ENCODE measurements at regions not wholly inside any gene's neighbourhood (a gene's known extent, or its start where the extent isn't known, plus 50 kb on each side); places are given as distances from the start of the nearest gene placed in this dataset.
"Not testable (repeated sequence)": the region's sequence is repeated elsewhere in the genome, so short reads cannot be mapped to it uniquely, and the experiment has no call there.

DNA sequence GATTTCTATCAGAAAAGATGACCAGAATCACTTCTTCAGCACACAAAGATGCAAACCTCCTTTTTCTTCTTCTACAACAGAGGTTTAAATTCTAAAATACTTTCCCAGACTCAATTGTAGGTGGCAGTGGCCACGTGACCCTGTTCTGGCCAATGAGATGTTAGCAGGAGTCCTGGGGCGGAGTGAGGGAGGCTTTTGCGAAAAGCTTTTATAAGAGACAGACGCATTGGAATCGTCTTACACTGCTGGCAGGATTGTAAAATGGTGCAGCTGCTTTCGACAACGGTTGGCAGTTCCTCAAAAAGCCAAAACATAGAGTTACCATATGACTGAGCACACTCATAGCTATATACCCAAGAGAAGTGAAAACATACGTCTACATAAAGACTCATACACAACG, 87.0 kb upstream of the MAGI3 start:
- no peak for DNase-seq (ENCODE audit: low read depth)
- no peak for TF ChIP-seq POLR2A (IDR thresholded peaks at IDR 0.05; ENCODE audit: extremely low read depth, insufficient read length)
- TF ChIP-seq MYC (IDR thresholded peaks at IDR 0.05; ENCODE audit: low read depth, low read length), result no peak
- TF ChIP-seq, protein P1, sequence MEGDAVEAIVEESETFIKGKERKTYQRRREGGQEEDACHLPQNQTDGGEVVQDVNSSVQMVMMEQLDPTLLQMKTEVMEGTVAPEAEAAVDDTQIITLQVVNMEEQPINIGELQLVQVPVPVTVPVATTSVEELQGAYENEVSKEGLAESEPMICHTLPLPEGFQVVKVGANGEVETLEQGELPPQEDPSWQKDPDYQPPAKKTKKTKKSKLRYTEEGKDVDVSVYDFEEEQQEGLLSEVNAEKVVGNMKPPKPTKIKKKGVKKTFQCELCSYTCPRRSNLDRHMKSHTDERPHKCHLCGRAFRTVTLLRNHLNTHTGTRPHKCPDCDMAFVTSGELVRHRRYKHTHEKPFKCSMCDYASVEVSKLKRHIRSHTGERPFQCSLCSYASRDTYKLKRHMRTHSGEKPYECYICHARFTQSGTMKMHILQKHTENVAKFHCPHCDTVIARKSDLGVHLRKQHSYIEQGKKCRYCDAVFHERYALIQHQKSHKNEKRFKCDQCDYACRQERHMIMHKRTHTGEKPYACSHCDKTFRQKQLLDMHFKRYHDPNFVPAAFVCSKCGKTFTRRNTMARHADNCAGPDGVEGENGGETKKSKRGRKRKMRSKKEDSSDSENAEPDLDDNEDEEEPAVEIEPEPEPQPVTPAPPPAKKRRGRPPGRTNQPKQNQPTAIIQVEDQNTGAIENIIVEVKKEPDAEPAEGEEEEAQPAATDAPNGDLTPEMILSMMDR (IDR thresholded peaks at IDR 0.05; ENCODE audit: low read depth, low read length), result no peak
- TF ChIP-seq, protein P2, sequence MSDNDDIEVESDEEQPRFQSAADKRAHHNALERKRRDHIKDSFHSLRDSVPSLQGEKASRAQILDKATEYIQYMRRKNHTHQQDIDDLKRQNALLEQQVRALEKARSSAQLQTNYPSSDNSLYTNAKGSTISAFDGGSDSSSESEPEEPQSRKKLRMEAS (IDR thresholded peaks at IDR 0.05; ENCODE audit: low read depth, low read length), result no peak
- no peak overlapping the region for H3K4me3 ChIP-seq (ENCODE audit: low read depth, low read length)

DNA sequence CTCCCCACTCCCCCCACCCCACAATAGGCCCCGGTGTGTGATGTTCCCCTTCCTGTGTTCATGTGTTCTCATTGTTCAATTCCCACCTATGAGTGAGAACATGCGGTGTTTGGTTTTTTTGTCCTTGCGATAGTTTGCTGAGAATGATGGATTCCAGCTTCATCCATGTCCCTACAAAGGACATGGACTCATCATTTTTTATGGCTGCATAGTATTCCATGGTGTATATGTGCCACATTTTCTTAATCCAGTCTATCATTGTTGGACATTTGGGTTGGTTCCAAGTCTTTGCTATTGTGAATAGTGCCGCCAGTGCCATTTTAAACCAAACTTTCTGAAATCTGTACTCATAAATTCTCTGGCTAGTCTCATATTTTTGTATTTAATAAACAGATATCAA, 85.3 kb upstream of the MAGI3 start:
- not testable (repeated sequence) for H3K4me3 ChIP-seq (ENCODE audit: low read depth, low read length); DNase-seq (ENCODE audit: low read depth)

DNA sequence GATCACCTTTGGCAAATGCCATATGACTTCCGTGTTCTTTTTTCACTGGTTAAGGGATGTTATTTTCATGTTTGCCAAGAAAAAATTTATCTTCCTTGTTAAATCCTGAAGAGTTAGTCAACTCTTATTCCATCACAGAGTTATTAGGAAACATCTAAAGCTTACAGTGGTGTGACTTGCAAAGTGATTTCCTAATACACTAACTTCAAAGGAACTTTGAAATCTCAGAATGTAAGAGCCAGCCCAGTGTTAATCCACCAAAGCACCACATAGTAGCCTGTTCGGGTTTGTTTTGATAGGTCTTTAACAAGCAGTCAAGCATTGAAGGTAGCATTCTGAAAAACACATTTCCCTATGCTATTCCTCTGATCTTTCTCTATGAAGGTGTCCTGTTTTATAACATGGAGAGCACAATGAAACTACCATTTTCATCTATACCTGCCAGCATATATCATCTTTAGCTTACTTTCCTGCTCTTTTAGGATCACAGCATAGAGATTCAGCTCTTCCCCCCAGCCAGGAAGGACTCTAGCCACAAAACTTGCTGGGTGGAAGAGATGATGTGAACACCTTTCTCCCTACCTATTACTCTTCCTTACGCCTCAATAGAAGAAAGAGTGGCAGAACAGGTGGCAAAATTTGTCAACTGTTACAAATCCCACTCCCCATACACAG, 82.4 kb upstream of the MAGI3 start:
- no peak overlapping the region for H3K4me3 ChIP-seq (ENCODE audit: low read depth, low read length)
- TF ChIP-seq POLR2A (IDR thresholded peaks at IDR 0.05; ENCODE audit: extremely low read depth, insufficient read length), result no peak
- TF ChIP-seq MYC (IDR thresholded peaks at IDR 0.05; ENCODE audit: low read depth, low read length), result no peak
- TF ChIP-seq, protein P2 (IDR thresholded peaks at IDR 0.05; ENCODE audit: low read depth, low read length), result no peak
- TF ChIP-seq, protein P1 (IDR thresholded peaks at IDR 0.05; ENCODE audit: low read depth, low read length), result no peak
- DNase-seq (ENCODE audit: low read depth), result no peak

DNA sequence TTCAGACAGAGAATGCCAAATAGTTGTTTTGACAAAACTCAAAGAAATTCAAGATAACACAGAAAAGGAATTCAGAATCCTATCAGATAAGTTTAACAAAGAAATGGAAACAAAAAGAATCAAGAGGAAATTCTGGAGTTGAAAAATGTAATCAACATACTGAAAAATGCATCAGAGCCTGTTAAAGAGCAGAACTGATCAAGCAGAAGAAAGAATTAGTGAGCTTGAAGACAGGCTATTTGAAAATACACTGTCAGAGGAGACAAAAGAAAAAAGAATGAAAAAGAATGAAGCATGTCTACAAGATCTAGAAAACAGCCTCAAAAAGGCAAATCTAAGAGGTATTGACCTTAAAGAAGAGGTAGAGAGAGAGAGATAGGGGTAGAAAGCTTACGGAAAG, 77.7 kb upstream of the MAGI3 start:
- H3K4me3 ChIP-seq (ENCODE audit: low read depth, low read length); DNase-seq (ENCODE audit: low read depth): not testable (repeated sequence)

DNA sequence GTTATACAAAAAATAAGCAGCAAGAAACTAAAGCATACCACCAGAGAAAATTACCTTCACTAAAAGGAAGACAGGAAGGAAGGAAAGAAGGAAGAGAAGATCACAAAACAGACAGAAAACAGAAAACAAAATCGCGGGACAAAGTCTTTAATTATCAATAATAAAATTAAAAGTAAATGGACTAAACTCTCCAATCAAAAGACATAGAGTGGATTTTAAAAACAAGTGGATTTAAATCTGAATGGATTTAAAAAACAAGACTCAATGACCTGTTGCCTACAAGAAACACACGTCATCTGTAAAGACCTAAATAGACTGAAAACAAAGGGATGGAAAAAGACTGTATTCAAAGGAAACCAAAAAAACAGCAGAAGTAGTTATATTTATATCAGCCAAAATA, 75.7 kb upstream of the MAGI3 start:
- TF ChIP-seq, protein P2 (IDR thresholded peaks at IDR 0.05; ENCODE audit: low read depth, low read length), result no peak
- TF ChIP-seq POLR2A (IDR thresholded peaks at IDR 0.05; ENCODE audit: extremely low read depth, insufficient read length), result no peak
- no peak for TF ChIP-seq MYC (IDR thresholded peaks at IDR 0.05; ENCODE audit: low read depth, low read length)
- TF ChIP-seq, protein P1 (IDR thresholded peaks at IDR 0.05; ENCODE audit: low read depth, low read length), result no peak
- no peak for DNase-seq (ENCODE audit: low read depth)
- no peak overlapping the region for H3K4me3 ChIP-seq (ENCODE audit: low read depth, low read length)

DNA sequence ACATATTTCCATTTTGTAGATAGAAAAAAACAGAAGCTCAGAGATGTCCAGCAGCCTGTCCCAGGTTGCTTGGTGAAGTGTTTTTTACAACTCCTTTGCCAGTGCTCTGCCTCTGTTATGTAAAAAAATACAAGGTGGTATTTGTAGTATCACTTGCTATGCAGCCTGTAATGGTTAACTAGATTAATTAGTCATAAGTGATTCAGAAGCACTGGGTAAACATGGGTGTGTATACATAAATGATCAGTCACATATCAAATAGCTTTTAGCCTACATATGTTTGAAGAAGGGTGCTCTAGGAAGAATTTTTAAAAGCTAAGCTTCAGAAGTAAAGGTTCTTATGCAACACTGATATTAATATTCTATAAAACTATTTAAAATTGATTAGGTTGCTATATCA, 70.0 kb upstream of the MAGI3 start:
- DNase-seq (ENCODE audit: low read depth), result no peak
- no peak overlapping the region for H3K4me3 ChIP-seq (ENCODE audit: low read depth, low read length)
- TF ChIP-seq POLR2A (IDR thresholded peaks at IDR 0.05; ENCODE audit: extremely low read depth, insufficient read length), result no peak
- TF ChIP-seq, protein P2 (IDR thresholded peaks at IDR 0.05; ENCODE audit: low read depth, low read length), result no peak

DNA sequence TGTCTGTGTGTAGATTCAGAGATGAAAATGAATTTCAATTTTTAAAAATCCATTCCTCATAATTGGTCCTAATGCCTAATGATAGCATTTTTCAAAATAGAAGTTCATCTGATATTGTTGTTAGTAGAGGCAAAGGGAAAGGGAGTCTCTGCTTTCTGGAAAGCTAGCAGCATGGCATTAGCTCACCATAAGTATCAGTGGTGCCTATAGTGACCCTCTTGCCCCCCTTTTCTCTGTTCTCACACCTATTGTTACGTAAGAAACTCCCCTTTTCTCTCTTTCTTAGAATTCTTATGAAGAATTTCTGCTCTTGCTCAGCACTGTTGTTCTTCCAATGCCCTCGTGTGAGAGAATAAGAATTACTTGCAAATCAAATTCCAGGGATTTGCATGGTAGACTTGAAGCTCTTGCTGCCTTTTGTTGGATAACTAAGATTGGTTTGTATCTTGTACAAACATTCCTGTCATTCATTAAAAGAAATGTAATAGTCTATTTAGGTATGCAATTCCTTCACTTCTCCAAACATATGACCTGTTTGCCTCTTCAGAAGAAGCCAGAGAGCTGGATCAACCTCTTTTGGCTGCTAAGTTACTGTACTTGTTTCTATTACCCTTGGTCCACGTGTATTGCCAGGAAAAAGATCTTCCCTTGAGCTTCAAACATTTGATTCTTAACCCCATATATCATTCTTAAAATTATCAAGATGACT, 69.2 kb upstream of the MAGI3 start:
- H3K4me3 ChIP-seq (ENCODE audit: low read depth, low read length), result no peak overlapping the region
- no peak for DNase-seq (ENCODE audit: low read depth)
- TF ChIP-seq, protein P1 (IDR thresholded peaks at IDR 0.05; ENCODE audit: low read depth, low read length), result no peak
- TF ChIP-seq POLR2A (IDR thresholded peaks at IDR 0.05; ENCODE audit: extremely low read depth, insufficient read length), result no peak
- no peak for TF ChIP-seq MYC (IDR thresholded peaks at IDR 0.05; ENCODE audit: low read depth, low read length)
- TF ChIP-seq, protein P2 (IDR thresholded peaks at IDR 0.05; ENCODE audit: low read depth, low read length), result no peak

Data from NB4 (cell line).